ENCODE measurements at regions not wholly inside any gene's neighbourhood (a gene's known extent, or its start where the extent isn't known, plus 50 kb on each side); places are given as distances from the start of the nearest gene placed in this dataset.

DNA sequence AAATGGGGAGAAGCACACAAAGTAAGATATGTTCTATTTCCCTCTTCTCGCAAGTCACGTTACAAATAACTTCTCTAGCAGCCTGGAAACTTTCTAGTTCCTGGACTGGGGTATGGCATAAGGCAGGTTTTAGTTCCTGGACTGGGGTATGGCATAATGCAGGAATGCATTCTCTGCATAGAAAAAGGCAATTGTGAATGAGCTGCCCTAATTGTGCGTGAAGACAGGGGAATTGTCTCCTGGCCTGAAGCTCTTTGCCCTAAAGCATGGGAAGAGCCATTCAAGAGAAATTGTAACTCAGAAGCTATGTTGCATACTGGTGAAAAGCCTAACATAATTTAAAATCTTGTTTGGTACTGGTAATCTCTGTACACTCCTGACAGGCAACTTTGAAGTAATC is 54.3 kb upstream of the CBLB start:
- no peak for DNase-seq (ENCODE audit: low spot score)

GRCh38 chr3:105927741-105928140 is 58.9 kb upstream of the CBLB start:
- no peak for DNase-seq (ENCODE audit: low spot score)

GRCh38 chr3:105930733-105931132 is 61.9 kb upstream of the CBLB start:
- no peak for DNase-seq (ENCODE audit: low spot score)

- no peak for DNase-seq (ENCODE audit: low spot score)
These were observed 62.7 kb upstream of the CBLB start for GRCh38 chr3:105931500-105931899.

DNA sequence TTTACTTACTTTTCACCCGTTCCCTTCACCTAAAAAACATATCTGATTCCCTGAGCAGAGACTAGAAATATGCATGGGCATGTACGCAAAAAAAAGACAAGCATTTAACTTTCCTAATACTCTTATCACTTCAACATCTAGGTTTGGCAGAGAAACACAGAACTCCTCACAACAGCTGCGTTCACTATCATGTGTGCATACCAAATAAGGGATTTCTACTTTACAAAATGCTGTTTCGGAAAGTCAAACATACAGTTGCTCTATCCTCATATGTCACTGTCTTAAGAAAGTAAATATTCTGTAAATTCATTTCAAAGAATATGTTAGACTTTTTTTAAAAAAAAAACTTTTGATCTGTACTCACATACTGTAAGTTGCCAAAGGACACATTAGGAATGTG is 65.1 kb upstream of the CBLB start:
- DNase-seq (ENCODE audit: low spot score) = no peak

- no peak for DNase-seq (ENCODE audit: low spot score)
These were observed 69.3 kb upstream of the CBLB start for GRCh38 chr3:105938101-105938500.

DNA sequence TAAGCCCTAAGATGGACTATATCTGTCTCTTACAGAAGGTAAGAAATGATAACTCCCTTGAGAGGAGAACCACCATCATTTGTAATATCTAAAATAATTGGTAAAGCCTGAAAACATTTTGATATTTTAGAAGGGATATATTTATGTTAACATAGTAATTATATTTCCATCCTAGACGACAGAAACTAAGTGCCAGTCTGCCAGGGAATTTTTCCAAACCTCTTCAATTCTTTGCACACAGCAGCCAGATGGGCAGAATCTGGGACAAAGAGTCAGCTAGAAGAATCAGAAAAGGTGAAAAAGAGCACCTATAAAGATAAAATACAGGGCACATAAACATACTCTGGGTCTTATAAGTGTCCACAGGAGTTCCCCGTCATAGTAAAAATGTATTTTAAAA is 70.0 kb upstream of the CBLB start:
- DNase-seq (ENCODE audit: low spot score) = no peak

- DNase-seq (ENCODE audit: low spot score) = no peak
These were observed 75.5 kb upstream of the CBLB start for GRCh38 chr3:105944276-105944675.

DNA sequence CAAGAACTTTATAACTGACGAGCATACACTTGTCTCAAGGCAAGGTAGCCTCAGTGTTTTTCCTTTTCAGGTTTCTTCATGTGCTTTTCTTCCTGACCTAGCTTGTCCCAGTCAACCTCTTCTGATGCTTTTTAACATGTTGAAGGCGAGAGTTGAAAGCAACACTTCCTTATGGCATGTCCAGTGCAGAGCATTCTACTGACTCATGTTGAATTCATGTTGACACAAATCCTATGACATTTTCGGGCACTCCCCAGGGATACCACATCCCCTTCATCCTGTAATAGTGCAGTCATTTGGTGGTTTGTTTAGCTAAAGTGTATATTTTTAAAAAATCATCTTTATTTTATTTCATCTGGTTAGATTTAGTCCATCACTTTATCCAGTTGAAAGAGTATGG is 75.9 kb upstream of the CBLB start:
- no peak for DNase-seq (ENCODE audit: low spot score)

- DNase-seq (ENCODE audit: low spot score) = no peak
These were observed 79.3 kb upstream of the CBLB start for GRCh38 chr3:105948101-105948500.

DNA sequence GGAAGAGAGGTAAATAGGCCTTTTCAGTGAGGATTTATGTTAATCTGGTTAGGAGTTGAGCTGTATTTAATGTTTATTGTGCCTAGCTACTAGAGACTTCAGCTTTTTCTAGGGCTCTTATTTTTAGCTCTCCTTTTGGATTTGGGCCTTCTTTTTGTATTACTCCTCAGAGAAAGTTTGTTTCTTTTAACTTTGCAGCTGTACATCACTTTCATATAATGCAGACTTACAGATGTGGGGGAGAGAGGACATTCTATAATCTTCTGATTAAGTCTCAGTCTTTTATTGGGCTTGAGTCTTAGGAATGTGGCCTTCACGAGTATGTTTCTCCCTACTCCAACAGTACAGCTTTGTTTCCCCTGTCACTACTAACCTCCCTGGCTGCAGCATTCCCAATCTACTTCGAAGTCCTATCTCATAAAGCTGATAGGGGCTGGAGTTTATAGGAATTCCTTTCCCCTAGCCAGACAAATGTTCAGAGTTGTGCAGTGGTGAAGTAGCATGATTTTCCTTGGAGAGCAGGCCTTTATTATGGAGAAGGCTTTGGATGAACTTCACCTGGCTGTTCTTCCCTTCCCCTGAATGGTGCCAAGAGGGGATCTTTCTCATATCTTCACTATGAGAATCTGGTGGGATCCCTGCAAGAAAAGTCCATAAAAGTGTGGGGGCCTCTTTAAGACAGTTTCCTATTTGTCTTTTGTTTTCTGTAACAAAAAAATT is 82.2 kb upstream of the CBLB start:
- DNase-seq (ENCODE audit: low spot score) = no peak

DNA sequence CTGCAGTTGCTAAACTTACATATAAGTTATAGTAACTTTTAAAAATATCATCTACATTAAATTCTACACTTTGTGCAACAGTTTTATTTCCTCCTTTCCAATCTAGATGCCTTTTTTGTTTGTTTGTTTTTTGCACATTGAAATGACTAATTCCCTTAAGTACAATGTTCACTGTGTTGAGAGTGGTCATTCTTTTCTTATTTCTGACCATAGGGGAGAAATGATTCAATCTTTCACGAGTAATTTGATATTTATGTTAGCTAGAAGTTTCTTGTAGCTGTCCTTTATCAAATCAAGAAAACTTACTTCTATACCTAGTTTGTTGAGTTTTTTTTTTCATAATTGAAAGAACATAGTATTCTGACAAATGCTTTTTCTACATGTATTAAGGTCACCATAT is 85.0 kb upstream of the CBLB start:
- no peak for DNase-seq (ENCODE audit: low spot score)

GRCh38 chr3:105956306-105956705 is 87.5 kb upstream of the CBLB start:
- no peak for DNase-seq (ENCODE audit: low spot score)

DNA sequence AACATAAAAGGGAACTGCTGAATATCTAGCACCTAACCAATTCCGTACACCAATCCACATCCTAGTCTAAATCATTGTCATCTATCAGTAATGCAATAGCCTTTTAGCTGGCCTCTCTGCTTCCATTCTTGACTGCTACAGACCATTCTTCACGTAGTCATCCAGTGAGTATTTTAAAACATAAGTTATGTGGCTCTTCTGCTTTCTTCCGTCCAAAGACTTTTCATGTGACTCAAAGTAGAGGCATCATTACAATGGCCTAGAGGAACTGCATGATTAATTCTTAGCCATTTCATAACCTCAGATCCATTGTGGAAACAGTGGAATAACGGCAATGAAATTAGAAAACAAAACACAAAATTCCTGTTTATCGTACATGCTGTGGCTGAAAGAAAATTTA is 88.9 kb upstream of the CBLB start:
- DNase-seq (ENCODE audit: low spot score) = no peak

GRCh38 chr3:105958237-105959000 is 89.6 kb upstream of the CBLB start:
- no peak for DNase-seq (ENCODE audit: low spot score)

DNA sequence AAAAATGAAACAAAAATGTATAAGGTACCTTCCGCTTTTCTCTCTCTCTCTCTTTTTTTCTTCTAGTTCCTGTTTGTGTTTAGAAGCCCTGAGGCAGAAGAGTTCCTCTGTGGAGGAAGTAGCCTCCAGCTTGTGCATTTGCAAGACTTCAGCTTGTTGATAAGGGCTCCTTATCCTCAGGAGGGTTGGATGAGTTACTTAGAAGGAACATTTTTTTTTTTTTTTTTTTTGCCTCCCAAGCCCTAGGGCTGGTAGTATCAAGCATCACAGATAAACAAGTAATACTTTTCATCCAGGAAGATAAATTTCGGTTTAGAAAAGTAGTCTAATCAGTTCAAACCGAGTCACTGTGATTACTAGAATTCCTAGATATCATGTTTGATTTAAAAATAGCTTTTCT is 91.0 kb upstream of the CBLB start:
- DNase-seq (ENCODE audit: low spot score) = no peak

DNA sequence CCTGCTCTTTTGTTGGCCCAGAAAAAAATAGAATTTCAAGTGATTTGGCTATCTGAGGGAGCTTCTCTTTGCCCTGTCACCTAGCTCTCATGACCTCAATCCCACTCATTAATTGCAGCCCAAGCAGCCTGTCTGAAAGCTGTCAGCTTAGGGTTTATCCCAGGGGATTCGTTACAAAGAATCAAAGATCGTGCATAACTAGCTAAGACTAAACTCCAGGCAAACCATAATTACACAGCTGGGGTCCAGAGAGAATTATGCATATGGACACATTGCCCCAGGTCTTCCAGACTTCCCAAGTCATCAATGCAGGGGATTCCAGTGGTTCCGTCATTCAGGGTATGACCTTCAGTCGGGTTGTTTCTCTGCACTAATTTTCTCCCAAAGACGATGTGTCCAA is 91.6 kb upstream of the CBLB start:
- DNase-seq (ENCODE audit: low spot score) = no peak

DNA sequence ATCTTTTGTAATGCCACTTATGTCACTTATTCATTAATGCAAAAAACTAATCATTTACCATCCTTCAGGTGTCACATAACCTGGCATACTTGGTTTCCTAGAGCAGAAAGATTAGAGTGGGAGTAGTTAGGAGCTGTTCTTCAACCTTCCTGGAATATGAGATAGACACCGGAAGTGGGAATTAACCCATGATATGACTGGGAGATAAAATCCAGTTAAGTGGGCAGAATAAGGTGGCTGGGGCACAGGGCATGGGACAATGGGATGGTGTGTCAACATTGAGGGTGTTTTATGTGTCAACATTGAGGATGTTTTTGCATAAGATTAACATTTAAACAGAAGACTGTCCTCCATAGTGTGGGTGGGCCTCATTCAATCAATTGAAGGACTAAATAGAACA is 94.3 kb upstream of the CBLB start:
- no peak for DNase-seq (ENCODE audit: low spot score)

- DNase-seq (ENCODE audit: low spot score) = no peak
These were observed 96.6 kb upstream of the CBLB start for GRCh38 chr3:105965384-105965783.

DNA sequence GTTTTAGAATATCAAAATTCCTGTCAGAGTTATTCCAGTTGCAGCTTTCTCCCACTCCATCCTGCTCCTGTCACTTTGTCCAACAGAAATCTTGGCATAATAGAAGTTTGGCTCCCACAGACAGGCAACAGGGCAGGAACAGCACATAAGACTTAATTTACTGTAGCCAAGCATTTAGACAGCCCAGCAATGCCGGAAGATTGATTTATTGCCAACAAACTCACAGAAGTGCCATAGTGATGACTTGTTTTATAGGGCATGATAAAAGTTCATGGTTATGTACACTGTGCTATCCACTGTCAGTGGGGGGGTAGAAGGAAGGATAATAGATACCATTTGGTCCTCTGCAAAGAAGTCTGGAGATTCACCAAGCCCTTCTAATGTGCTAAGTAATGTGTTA is 98.3 kb upstream of the CBLB start:
- no peak for DNase-seq (ENCODE audit: low spot score)

DNA sequence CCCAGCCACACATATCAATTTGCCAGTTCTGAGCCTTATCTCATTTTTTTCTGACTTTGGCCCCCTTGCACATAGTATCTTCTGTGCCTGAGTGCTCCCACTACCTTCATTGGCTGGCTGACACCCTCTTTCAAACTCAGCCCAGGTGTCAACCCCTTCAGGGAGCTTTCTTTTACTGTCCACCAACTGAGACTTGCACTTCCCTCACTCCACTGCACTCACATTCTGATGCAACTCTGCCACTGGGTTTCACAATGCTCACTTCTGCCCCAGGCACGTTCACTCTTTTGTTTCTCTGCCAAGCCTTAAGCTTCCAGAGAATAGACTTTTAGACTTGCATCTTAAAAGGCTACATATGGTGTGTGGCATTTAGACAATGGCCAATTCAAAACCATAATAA is 101.5 kb upstream of the CBLB start:
- DNase-seq (ENCODE audit: low spot score) = no peak

DNA sequence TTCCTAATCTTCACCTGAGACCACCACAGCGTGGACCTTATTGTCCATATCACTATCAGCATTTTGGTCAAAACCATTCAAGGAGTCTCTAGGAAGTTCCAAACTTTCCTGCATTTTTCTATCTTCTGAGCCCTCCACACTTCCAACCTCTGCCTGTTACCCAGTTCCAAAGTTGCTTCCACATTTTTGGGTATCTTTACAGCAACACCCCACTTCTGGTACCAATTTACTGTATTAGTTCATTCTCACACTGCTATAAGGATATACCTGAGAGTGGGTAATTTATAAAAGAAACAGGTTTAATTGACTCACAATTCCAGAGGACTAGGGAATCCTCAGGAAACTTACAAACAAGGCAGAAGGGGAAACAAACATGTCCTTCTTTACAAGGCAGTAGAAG is 103.3 kb upstream of the CBLB start:
- no peak for DNase-seq (ENCODE audit: low spot score)

GRCh38 chr3:105974381-105974780 is 105.6 kb upstream of the CBLB start:
- no peak for DNase-seq (ENCODE audit: low spot score)

DNA sequence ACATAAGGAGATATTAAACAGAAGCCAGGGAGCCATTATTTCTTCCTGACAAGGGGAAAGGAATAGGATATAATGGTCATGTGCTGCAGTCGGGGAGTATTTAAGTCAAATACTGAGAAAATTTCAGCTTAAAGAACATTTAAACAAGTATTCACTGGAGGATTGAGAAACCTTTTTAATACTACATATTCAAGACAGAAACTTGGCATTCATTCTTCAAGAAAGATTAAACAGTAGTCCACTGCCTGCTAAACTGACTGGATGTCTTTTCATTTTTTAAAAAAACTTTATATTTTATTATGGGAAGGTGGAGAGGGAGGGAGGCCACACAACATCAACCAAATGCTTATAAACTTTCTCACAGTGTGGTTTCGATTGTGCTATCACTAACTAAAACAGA is 107.4 kb upstream of the CBLB start:
- no peak for DNase-seq (ENCODE audit: low spot score)
